SK-N-SH (cell line): ENCODE measurements at regions not wholly inside any gene's neighbourhood (a gene's known extent, or its start where the extent isn't known, plus 50 kb on each side); places are given as distances from the start of the nearest gene placed in this dataset.

Experiments used
- CTCF ChIA-PET: fragments of 300-600, 350-600 bp; formaldehyde crosslinking; extraction: SDS; loops from one replicate; lab custom pipeline; 2021; lab: Yijun Ruan, JAX
- POLR2A ChIA-PET: fragments of 350-600 bp; sonication (Branson Sonifier 250); formaldehyde crosslinking; extraction: SDS; loops from one replicate; lab custom pipeline; 2020; ENCODE audit warnings: antibody characterized with exemption, inconsistent platforms; lab: Yijun Ruan, JAX
- DNase-seq: peaks from one replicate; pipeline ENCODE4 v3.0.0; 2012
- H2AFZ ChIP-seq: fragments of 200-600 bp; sonication (generic); 2 replicates; pipeline ENCODE4 v1.8.1; 2016; ENCODE audit warnings: antibody characterized with exemption, mild to moderate bottlenecking, low read depth
- H3F3A ChIP-seq: fragments of 200-600 bp; sonication (generic); replicated peaks from 2 replicates; pipeline ENCODE3; 2016; ENCODE audit warnings: antibody characterized with exemption, mild to moderate bottlenecking; ENCODE audit not compliant: insufficient read depth
- H3K27ac ChIP-seq, 2 experiments: fragments of 200-500 bp in 1 of 2; fragments of 200-600 bp in 1 of 2; sonication (Bioruptor generic) in 1 of 2; sonication (generic), shearing (Covaris generic) in 1 of 2; 2 replicates each; pipeline versions ENCODE4 v1.5.1 to v1.6.1; 2014 to 2016; ENCODE audit warnings: low read depth in 2 of 2, inconsistent platforms in 1 of 2, low read length in 1 of 2, mild to moderate bottlenecking in 1 of 2, mixed read lengths in 1 of 2
- H3K27me3 ChIP-seq: fragments of 200-600 bp; sonication (generic), shearing (Covaris generic); 2 replicates; pipeline ENCODE4 v1.6.1; 2016; ENCODE audit warnings: mixed run types; ENCODE audit not compliant: insufficient read depth
- H3K36me3 ChIP-seq, 2 experiments: fragments of 200-500 bp in 1 of 2; fragments of 200-600 bp in 1 of 2; sonication (Bioruptor generic) in 1 of 2; sonication (generic) in 1 of 2; replicated peaks in 1 of 2; 2 replicates each; pipeline versions ENCODE3 to v1.5.1; 2014 to 2016; ENCODE audit warnings: low read length in 1 of 2, mild to moderate bottlenecking in 1 of 2; ENCODE audit not compliant: insufficient read depth in 2 of 2, control insufficient read depth in 1 of 2
- H3K4me1 ChIP-seq, 2 experiments: fragments of 200-500 bp in 1 of 2; fragments of 200-600 bp in 1 of 2; sonication (Bioruptor generic) in 1 of 2; sonication (generic), shearing (Covaris generic) in 1 of 2; 2 replicates each; pipeline versions ENCODE4 v1.5.1 to v1.6.1; 2014 to 2016; ENCODE audit warnings: low read depth in 1 of 2, low read length in 1 of 2, mixed run types in 1 of 2; ENCODE audit not compliant: insufficient read depth in 2 of 2, control insufficient read depth in 1 of 2
- H3K4me2 ChIP-seq: fragments of 200-600 bp; sonication (generic), shearing (Covaris generic); 2 replicates; pipeline ENCODE4 v1.6.1; 2017; ENCODE audit warnings: mixed run types
- H3K4me3 ChIP-seq, 2 experiments: fragments of 200-500 bp in 1 of 2; fragments of 200-600 bp in 1 of 2; sonication (Bioruptor generic) in 1 of 2; sonication (generic), shearing (Covaris generic) in 1 of 2; 2 replicates each; pipeline versions ENCODE4 v1.5.1 to v1.8.1; 2014 to 2016; ENCODE audit warnings: low read depth in 2 of 2, inconsistent platforms in 1 of 2, low read length in 1 of 2, mild to moderate bottlenecking in 1 of 2, mixed read lengths in 1 of 2, moderate library complexity in 1 of 2
- H3K79me2 ChIP-seq: fragments of 200-600 bp; sonication (generic); 2 replicates; pipeline ENCODE4 v1.8.1; 2017; ENCODE audit warnings: mild to moderate bottlenecking; ENCODE audit not compliant: insufficient read depth
- H3K9ac ChIP-seq: fragments of 200-600 bp; sonication (generic); 2 replicates; pipeline ENCODE4 v1.6.1; 2017; ENCODE audit warnings: mixed run types
- H3K9me2 ChIP-seq: fragments of 200-600 bp; sonication (generic); 2 replicates; pipeline ENCODE4 v1.6.1; 2017; ENCODE audit warnings: mixed run types
- H3K9me3 ChIP-seq: fragments of 200-600 bp; sonication (generic); 2 replicates; pipeline ENCODE4 v1.6.1; 2017; ENCODE audit warnings: mixed run types, mild to moderate bottlenecking, moderate library complexity
- H4K20me1 ChIP-seq: fragments of 200-600 bp; sonication (generic); 2 replicates; pipeline ENCODE4 v1.6.1; 2017; ENCODE audit warnings: mild to moderate bottlenecking, mixed run types; ENCODE audit not compliant: insufficient read depth
- CTCF ChIP-seq: fragments of 200-600 bp; sonication (generic); IDR thresholded peaks from 2 replicates; pipeline ENCODE4 v1.6.1; 2017; ENCODE audit warnings: antibody characterized with exemption, mild to moderate bottlenecking, moderate library complexity
- ELF1 ChIP-seq: IDR thresholded peaks from 2 replicates; pipeline ENCODE4 v1.4.0; 2012
- EP300 ChIP-seq, 2 experiments: IDR thresholded peaks; 2 replicates each; pipeline versions ENCODE4 v1.4.0 to v1.6.1; 2012; ENCODE audit warnings: borderline replicate concordance in 1 of 2, low read depth in 1 of 2, low read length in 1 of 2
- FOSL2 ChIP-seq: IDR thresholded peaks from 2 replicates; pipeline ENCODE4 v1.4.0; 2012; ENCODE audit warnings: low read depth, mild to moderate bottlenecking, moderate library complexity, borderline replicate concordance
- FOXM1 ChIP-seq: IDR thresholded peaks from 2 replicates; pipeline ENCODE4 v1.4.0; 2012; ENCODE audit warnings: low read depth, mild to moderate bottlenecking
- GATA2 ChIP-seq: sonication (generic); formaldehyde crosslinking; IDR thresholded peaks from 2 replicates; pipeline ENCODE4 v1.5.0; 2020; ENCODE audit warnings: mild to moderate bottlenecking, missing genetic modification reagents
- IRF3 ChIP-seq: fragments of 150-350 bp; IDR thresholded peaks from 2 replicates; pipeline ENCODE4 v1.6.1; 2016; ENCODE audit warnings: mild to moderate bottlenecking, low read depth, low read length
- JUND ChIP-seq: IDR thresholded peaks from 2 replicates; pipeline ENCODE4 v1.4.0; 2012
- MAX ChIP-seq: IDR thresholded peaks from 2 replicates; pipeline ENCODE4 v1.4.0; 2012; ENCODE audit warnings: low read depth
- MEF2A ChIP-seq: IDR thresholded peaks from 2 replicates; pipeline ENCODE4 v1.4.0; 2012; ENCODE audit warnings: low read depth, borderline replicate concordance
- MXI1 ChIP-seq: IDR thresholded peaks from 2 replicates; pipeline ENCODE4 v1.6.1; 2012; ENCODE audit warnings: mild to moderate bottlenecking, low read depth, low read length, improper control_type of control experiment
- NRF1 ChIP-seq: IDR thresholded peaks from 2 replicates; pipeline ENCODE4 v1.6.1; 2012; ENCODE audit warnings: low read depth, mild to moderate bottlenecking, low read length
- SIN3A ChIP-seq: IDR thresholded peaks from 2 replicates; pipeline ENCODE4 v1.6.1; 2012; ENCODE audit warnings: low read depth, mild to moderate bottlenecking, low read length, moderate library complexity, borderline replicate concordance
- TAF1 ChIP-seq: IDR thresholded peaks from 2 replicates; pipeline ENCODE4 v1.6.1; 2012; ENCODE audit warnings: low read depth, mild to moderate bottlenecking, low read length, moderate library complexity, borderline replicate concordance
- TCF12 ChIP-seq: IDR thresholded peaks from 2 replicates; pipeline ENCODE4 v1.4.0; 2012
- USF1 ChIP-seq: IDR thresholded peaks from 2 replicates; pipeline ENCODE4 v1.4.0; 2012; ENCODE audit warnings: low read depth, borderline replicate concordance
- USF2 ChIP-seq: fragments of 150-350 bp; IDR thresholded peaks from 2 replicates; pipeline ENCODE4 v1.6.1; 2017; ENCODE audit warnings: antibody characterized with exemption, low read length, low read depth, borderline replicate concordance
- ZBTB33 ChIP-seq: IDR thresholded peaks from 2 replicates; pipeline ENCODE4 v1.4.0; 2012; ENCODE audit warnings: low read depth, borderline replicate concordance
- WGBS: methylation state at CpG from one replicate; pipeline ENCODE4 v1.1.6; 2017; ENCODE audit warnings: low lambda C conversion rate; 5-methylcytosine and 5-hydroxymethylcytosine counted together

GRCh38 chr2:168322325-168323007 is 75.1 kb upstream of the STK39 start (continued):
- TF ChIP-seq TAF1: no peak
- no peak for TF ChIP-seq NRF1
- no peak for TF ChIP-seq CTCF
- TF ChIP-seq FOSL2: no peak
- TF ChIP-seq, all 33 proteins: peak for 0

- ChIA-PET CTCF (interaction anchor here (0.6 to 0.9 kb wide), 2 partner anchors 596 to 1784 kb away, joined by 3 read pairs; no protein-coding TSS in a partner anchor), POLR2A (no interaction called here)
- Histone ChIP-seq H4K20me1 (no peaks in the 10 kb centered on the region), H3K27ac (no peak overlapping the region), H3K9me3 (no peaks in the 10 kb centered on the region), H3K9me2 (no peaks in the 10 kb centered on the region), H3K36me3 (no peaks in the 10 kb centered on the region), H3F3A (no peaks in the 10 kb centered on the region), H3K4me3 (no peak overlapping the region), H3K27me3 (no peaks in the 10 kb centered on the region), H2AFZ (no peak overlapping the region), H3K9ac (no peak overlapping the region), H3K79me2 (no peaks in the 10 kb centered on the region), H3K4me1 (no peaks in the 10 kb centered on the region), H3K4me2 (no peak overlapping the region)
- DNase-seq: no peak
- 71% methylated on average over 11 of the region's 11 CpGs for WGBS
- TF ChIP-seq NRF1 (no peak), ELF1 (no peak), SIN3A (no peak), MEF2A (no peak), GATA2 (CRISPR knock-in tag) (no peak), IRF3 (no peak), MXI1 (no peak), MAX (no peak), JUND (no peak), ZBTB33 (no peak), EP300 (IDR thresholded peaks at IDR 0.05; ENCODE audit: borderline replicate concordance in 1 of 2, low read depth in 1 of 2, low read length in 1 of 2) (no peak), USF1 (no peak), TCF12 (no peak), TAF1 (no peak), FOXM1 (no peak), USF2 (no peak)
Observed at GRCh38 chr2:168323529-168324021, 76.2 kb upstream of the STK39 start.
